ENCODE measurements at regions not wholly inside any gene's neighbourhood (a gene's known extent, or its start where the extent isn't known, plus 50 kb on each side); places are given as distances from the start of the nearest gene placed in this dataset.

DNA sequence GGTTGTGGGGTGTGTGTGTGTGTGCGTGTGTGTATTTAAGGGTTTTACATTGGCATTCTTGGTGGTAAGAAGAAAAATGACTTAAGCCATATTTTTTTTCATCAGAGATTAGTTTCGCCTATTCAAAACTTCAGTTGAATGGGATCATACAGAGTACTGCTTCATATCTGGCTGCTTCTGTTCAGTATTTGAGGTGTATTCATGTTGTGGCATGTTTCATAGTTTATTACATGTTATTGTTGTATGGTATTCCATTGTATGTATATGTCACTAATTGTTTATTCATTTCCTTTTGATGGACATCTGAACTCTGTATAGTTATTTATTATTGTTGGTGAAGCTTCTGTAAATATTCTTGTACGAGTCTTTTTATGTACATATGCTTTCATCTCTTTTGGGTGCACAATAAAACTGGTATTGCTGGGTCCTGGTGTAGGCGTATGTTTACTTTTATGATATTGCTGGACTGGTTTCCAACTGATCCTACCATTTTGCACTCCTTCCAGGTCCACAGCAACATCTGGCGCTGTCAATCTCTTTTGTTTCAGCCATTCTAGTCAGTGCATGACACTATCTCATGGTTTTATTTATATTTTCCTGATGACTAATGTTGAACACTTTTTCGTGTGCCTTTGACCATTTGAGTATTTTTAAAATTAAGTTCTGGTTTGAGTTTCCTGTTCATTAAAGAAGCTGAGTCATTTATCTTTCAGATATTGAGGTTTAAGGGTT lies 77.4 kb upstream of the MAF start:
- no peaks in the 10 kb centered on the region for H3K9me3 ChIP-seq
- no peak for DNase-seq
- H3K27ac ChIP-seq = no peak overlapping the region
- no peak for TF ChIP-seq POLR2A (IDR thresholded peaks at IDR 0.05)
- 57 to 68% (median 64%) methylated on average over 6 of the region's 6 CpGs for WGBS, 5 donors
- H3K4me3 ChIP-seq = no peak overlapping the region
- no peaks in the 10 kb centered on the region for H3K4me1 ChIP-seq
- H3K36me3 ChIP-seq = no peaks in the 10 kb centered on the region
- no peaks in the 10 kb centered on the region for H3K27me3 ChIP-seq
- intact Hi-C loops (cut with DNase I; ENCODE audit: low total_unique reads) = no loop called here

- H3K4me3 ChIP-seq = no peak overlapping the region
- H3K27me3 ChIP-seq = no peaks in the 10 kb centered on the region
- intact Hi-C loops (cut with DNase I; ENCODE audit: low total_unique reads) = no loop called here
- H3K27ac ChIP-seq = no peak overlapping the region
- no peaks in the 10 kb centered on the region for H3K4me1 ChIP-seq
- WGBS, 5 donors = 53 to 76% (median 70%) methylated on average over 3 of the region's 3 CpGs
- H3K36me3 ChIP-seq = no peaks in the 10 kb centered on the region
- DNase-seq = no peak
- TF ChIP-seq CTCF (IDR thresholded peaks at IDR 0.05) = no peak
- no peak for TF ChIP-seq POLR2A (IDR thresholded peaks at IDR 0.05)
- no peak for TF ChIP-seq EP300 (IDR thresholded peaks at IDR 0.05)
- TF ChIP-seq POLR2AphosphoS5 (IDR thresholded peaks at IDR 0.05) = no peak
- no peaks in the 10 kb centered on the region for H3K9me3 ChIP-seq
Measured at GRCh38 chr16:79673635-79674034, 73.1 kb upstream of the MAF start.

GRCh38 chr16:79672524-79672923 lies 72.0 kb upstream of the MAF start:
- intact Hi-C loops (cut with DNase I; ENCODE audit: low total_unique reads) = no loop called here
- Histone ChIP-seq H3K4me1 (no peaks in the 10 kb centered on the region), H3K36me3 (no peaks in the 10 kb centered on the region), H3K27ac (no peak overlapping the region), H3K9me3 (no peaks in the 10 kb centered on the region), H3K4me3 (no peak overlapping the region), H3K27me3 (no peaks in the 10 kb centered on the region)
- DNase-seq = no peak
- WGBS, 5 donors = 85 to 89% (median 88%) methylated on average over 2 of the region's 2 CpGs
- no peak for TF ChIP-seq CTCF (IDR thresholded peaks at IDR 0.05)
- no peak for TF ChIP-seq POLR2AphosphoS5 (IDR thresholded peaks at IDR 0.05)
- no peak for TF ChIP-seq POLR2A (IDR thresholded peaks at IDR 0.05)
- TF ChIP-seq EP300 (IDR thresholded peaks at IDR 0.05) = no peak

DNA sequence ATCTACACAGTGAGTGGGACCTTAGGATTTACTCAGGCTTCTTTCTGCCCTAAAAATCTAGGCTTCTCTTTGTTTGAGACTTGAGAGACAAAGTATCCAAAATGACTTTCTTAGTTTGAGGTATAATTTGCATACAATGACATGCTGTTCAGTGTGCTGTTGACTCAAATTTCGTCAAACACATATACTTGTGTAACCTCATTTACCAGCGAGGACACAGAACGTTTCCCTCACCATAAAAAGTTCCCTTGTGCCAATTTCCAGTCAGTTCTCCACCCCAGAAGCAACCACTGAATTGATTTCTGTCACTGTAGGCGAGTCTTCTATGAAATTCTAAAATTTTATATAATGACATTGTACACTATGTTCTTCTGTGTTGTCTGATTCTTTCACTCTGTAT lies 68.0 kb upstream of the MAF start:
- no peaks in the 10 kb centered on the region for H3K27me3 ChIP-seq
- no peak overlapping the region for H3K4me3 ChIP-seq
- intact Hi-C loops (cut with DNase I; ENCODE audit: low total_unique reads) = no loop called here
- H3K27ac ChIP-seq = no peak overlapping the region
- no peak for TF ChIP-seq POLR2A (IDR thresholded peaks at IDR 0.05)
- TF ChIP-seq POLR2AphosphoS5 (IDR thresholded peaks at IDR 0.05) = no peak
- no peak for TF ChIP-seq EP300 (IDR thresholded peaks at IDR 0.05)
- no peak for TF ChIP-seq CTCF (IDR thresholded peaks at IDR 0.05)
- 70 to 78% (median 75%) methylated on average over 4 of the region's 4 CpGs for WGBS, 5 donors
- no peaks in the 10 kb centered on the region for H3K36me3 ChIP-seq
- DNase-seq = no peak
- H3K9me3 ChIP-seq = no peaks in the 10 kb centered on the region
- H3K4me1 ChIP-seq = peaks cover 0 to 4% (median 2%) of the 10 kb centered on the region in 4 donors

DNA sequence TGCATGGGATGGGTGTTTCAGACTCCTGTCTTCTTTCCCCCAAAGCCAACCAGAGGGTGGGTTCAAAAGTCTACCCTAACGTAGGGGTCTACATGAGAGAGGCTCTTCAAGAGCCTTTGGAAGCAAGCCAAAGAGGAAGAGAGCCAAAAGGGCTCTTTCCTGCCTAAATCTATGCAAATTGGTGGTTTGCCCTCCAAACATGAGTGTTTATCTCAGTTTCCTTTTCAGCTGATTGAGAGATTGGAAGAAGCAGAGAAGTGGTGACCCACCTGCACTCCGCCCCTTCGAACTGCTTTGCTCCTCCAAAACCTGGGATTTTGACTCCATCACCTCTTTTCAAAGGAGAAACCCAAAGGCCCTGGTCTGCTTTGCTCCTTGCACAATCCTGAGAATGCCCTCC lies 65.4 kb upstream of the MAF start:
- no peak overlapping the region for H3K4me3 ChIP-seq
- TF ChIP-seq EP300 (IDR thresholded peaks at IDR 0.05) = no peak
- WGBS, 5 donors = 63 to 77% (median 65%) methylated on average over 3 of the region's 3 CpGs
- H3K4me1 ChIP-seq = peaks cover 0 to 4% (median 2%) of the 10 kb centered on the region in 4 donors
- intact Hi-C loops (cut with DNase I; ENCODE audit: low total_unique reads) = no loop called here
- H3K27me3 ChIP-seq = no peaks in the 10 kb centered on the region
- DNase-seq = no peak
- H3K36me3 ChIP-seq = no peaks in the 10 kb centered on the region
- H3K9me3 ChIP-seq = no peaks in the 10 kb centered on the region
- H3K27ac ChIP-seq = no peak overlapping the region
